Keratinocyte (primary cell): ENCODE measurements at regions not wholly inside any gene's neighbourhood (a gene's known extent, or its start where the extent isn't known, plus 50 kb on each side); places are given as distances from the start of the nearest gene placed in this dataset.

Source experiments
- CTCF ChIP-seq, 3 experiments: IDR thresholded peaks in 1 of 3; conservative IDR thresholded peaks in 1 of 3; optimal IDR thresholded peaks in 1 of 3; 2 replicates in 2 of 3; 3 replicates in 1 of 3; pipeline versions ENCODE3 to v1.5.1; 2011; ENCODE audit warnings: low read length in 3 of 3, mild to moderate bottlenecking in 3 of 3, moderate library complexity in 2 of 3, control low read depth in 1 of 3, inconsistent platforms in 1 of 3; ENCODE audit not compliant: insufficient read depth in 2 of 3; ENCODE audit errors: extremely low read depth in 1 of 3
- EZH2 ChIP-seq: IDR thresholded peaks from one replicate; pipeline ENCODE4 v1.6.1; 2012; ENCODE audit warnings: inconsistent platforms, mild to moderate bottlenecking, low read length, moderate library complexity

GRCh38 chr4:20512033-20512792 lies 188.0 kb upstream of the PACRGL start:
- no peak for TF ChIP-seq EZH2
- no peak for TF ChIP-seq CTCF (optimal IDR thresholded peaks at IDR 0.05 in 1 of 3, IDR thresholded peaks at IDR 0.05 in 1 of 3, conservative IDR thresholded peaks at IDR 0.05 in 1 of 3; ENCODE audit: extremely low read depth in 1 of 3, insufficient read depth in 2 of 3, low read length in 3 of 3)
